ENCODE measurements at regions not wholly inside any gene's neighbourhood (a gene's known extent, or its start where the extent isn't known, plus 50 kb on each side); places are given as distances from the start of the nearest gene placed in this dataset.

DNA sequence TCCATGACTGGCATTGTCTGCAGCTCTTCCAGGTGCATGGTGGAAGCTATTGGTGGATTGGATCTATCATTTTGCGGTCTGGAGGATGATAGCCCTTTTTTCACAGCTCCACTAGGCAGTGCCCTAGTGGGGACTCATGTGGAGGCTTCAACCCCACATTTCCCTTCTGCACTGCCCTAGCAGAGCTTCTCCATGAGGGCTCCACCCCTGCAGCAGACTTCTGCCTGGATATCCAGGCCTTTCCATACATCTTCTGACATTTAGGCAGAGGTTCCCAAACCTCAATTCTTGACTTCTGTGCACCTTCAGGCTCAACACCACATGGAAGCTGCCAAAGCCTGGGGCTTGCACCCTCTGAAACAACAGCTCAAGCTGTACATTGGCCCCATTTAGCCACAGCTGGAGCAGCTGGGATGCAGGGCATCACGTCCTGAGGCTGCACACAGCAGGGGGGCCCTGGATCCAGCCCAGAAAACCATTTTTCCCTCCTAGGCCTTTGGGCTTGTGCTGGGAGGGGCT is 800.2 kb upstream of the MIR17HG start:
- BruUV-seq (replicated peaks), result no TSS peak
- no peaks in the 10 kb centered on the region for H3K79me2 ChIP-seq (ENCODE audit: low read depth)
- H3K27me3 ChIP-seq (ENCODE audit: insufficient read depth, low read depth), result no peaks in the 10 kb centered on the region
- intact Hi-C loops (cut with micrococcal nuclease; ENCODE audit: unreplicated experiment), result no loop called here
- H3K4me2 ChIP-seq, result no peak overlapping the region
- no peaks in the 10 kb centered on the region for H3F3A ChIP-seq (ENCODE audit: insufficient read depth, low read depth)
- no peaks in the 10 kb centered on the region for H3K9me2 ChIP-seq (ENCODE audit: insufficient read depth)
- H3K9me3 ChIP-seq (ENCODE audit: insufficient read depth, low read depth), result no peaks in the 10 kb centered on the region; the same call in 1 of the 2 replicates
- H3K4me3 ChIP-seq, result no peak overlapping the region
- ChIA-PET CTCF (no interaction called here), POLR2A (ENCODE audit: unreplicated experiment) (no interaction called here)
- H2AFZ ChIP-seq, result no peak overlapping the region
- H3K36me3 ChIP-seq (ENCODE audit: low read depth), result no peaks in the 10 kb centered on the region
- no peaks in the 10 kb centered on the region for H4K20me1 ChIP-seq (ENCODE audit: insufficient read depth)
- DNase-seq, result no peak
- TF ChIP-seq EZH2 (IDR thresholded peaks at IDR 0.05; ENCODE audit: low read depth), result no peak
- TF ChIP-seq, protein P1, sequence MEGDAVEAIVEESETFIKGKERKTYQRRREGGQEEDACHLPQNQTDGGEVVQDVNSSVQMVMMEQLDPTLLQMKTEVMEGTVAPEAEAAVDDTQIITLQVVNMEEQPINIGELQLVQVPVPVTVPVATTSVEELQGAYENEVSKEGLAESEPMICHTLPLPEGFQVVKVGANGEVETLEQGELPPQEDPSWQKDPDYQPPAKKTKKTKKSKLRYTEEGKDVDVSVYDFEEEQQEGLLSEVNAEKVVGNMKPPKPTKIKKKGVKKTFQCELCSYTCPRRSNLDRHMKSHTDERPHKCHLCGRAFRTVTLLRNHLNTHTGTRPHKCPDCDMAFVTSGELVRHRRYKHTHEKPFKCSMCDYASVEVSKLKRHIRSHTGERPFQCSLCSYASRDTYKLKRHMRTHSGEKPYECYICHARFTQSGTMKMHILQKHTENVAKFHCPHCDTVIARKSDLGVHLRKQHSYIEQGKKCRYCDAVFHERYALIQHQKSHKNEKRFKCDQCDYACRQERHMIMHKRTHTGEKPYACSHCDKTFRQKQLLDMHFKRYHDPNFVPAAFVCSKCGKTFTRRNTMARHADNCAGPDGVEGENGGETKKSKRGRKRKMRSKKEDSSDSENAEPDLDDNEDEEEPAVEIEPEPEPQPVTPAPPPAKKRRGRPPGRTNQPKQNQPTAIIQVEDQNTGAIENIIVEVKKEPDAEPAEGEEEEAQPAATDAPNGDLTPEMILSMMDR (conservative IDR thresholded peaks at IDR 0.05), result no peak
- no peak overlapping the region for H3K27ac ChIP-seq
- H3K4me1 ChIP-seq (replicated peaks; ENCODE audit: insufficient read depth), result peaks cover 5% of the 10 kb centered on the region; the same call in 1 of the 2 replicates

DNA sequence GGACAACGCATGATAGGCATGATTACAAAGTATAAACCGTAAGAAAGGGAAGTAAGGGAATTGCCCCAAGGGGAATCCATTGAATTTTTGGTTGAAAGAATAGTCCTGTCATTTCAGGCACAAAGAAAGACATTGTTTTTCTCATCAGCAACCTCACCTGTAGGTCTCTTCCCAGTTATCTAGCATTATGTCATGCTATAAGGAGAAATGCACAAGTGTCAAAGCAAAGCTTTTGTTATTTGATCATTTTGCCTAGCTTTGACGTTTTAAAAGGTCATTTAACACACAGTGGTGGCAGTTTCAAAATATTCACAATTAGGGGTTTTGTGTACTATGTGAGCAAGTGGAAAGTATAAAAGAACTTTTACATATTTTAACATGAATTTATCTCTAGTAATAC is 796.2 kb upstream of the MIR17HG start:
- H3K4me1 ChIP-seq (replicated peaks; ENCODE audit: insufficient read depth), result peaks cover 17% of the 10 kb centered on the region
- H3K9me2 ChIP-seq (ENCODE audit: insufficient read depth), result 0 out of 2 replicates have a peak, but pooled peaks cover 4% of the 10 kb centered on the region
- intact Hi-C loops (cut with micrococcal nuclease; ENCODE audit: unreplicated experiment), result no loop called here
- ChIA-PET POLR2A (ENCODE audit: unreplicated experiment) (no interaction called here), CTCF (no interaction called here)
- DNase-seq, result no peak
- TF ChIP-seq, protein P1 (conservative IDR thresholded peaks at IDR 0.05), result no peak
- TF ChIP-seq EZH2 (IDR thresholded peaks at IDR 0.05; ENCODE audit: low read depth), result no peak
- H3K79me2 ChIP-seq (ENCODE audit: low read depth), result no peaks in the 10 kb centered on the region
- H3K9me3 ChIP-seq (ENCODE audit: insufficient read depth, low read depth), result no peaks in the 10 kb centered on the region; the same call in 1 of the 2 replicates
- H4K20me1 ChIP-seq (ENCODE audit: insufficient read depth), result no peaks in the 10 kb centered on the region
- H3K4me3 ChIP-seq, result no peak overlapping the region
- no peaks in the 10 kb centered on the region for H3K27me3 ChIP-seq (ENCODE audit: insufficient read depth, low read depth)
- H3F3A ChIP-seq (ENCODE audit: insufficient read depth, low read depth), result no peaks in the 10 kb centered on the region
- no peak overlapping the region for H2AFZ ChIP-seq
- H3K36me3 ChIP-seq (ENCODE audit: low read depth), result no peaks in the 10 kb centered on the region
- no peak overlapping the region for H3K4me2 ChIP-seq
- H3K27ac ChIP-seq, result no peak overlapping the region
- no TSS peak for BruUV-seq (replicated peaks)

GRCh38 chr13:90552702-90553101 is 794.8 kb upstream of the MIR17HG start:
- Histone ChIP-seq H3K9me3 (ENCODE audit: insufficient read depth, low read depth) (no peaks in the 10 kb centered on the region; the same call in 1 of the 2 replicates), H2AFZ (no peak overlapping the region), H3K4me1 (replicated peaks; ENCODE audit: insufficient read depth) (peaks cover 17% of the 10 kb centered on the region), H3K79me2 (ENCODE audit: low read depth) (no peaks in the 10 kb centered on the region), H3K9me2 (ENCODE audit: insufficient read depth) (0 out of 2 replicates have a peak, but pooled peaks cover 4% of the 10 kb centered on the region), H3K27ac (no peak overlapping the region), H4K20me1 (ENCODE audit: insufficient read depth) (no peaks in the 10 kb centered on the region), H3K27me3 (ENCODE audit: insufficient read depth, low read depth) (no peaks in the 10 kb centered on the region), H3K36me3 (ENCODE audit: low read depth) (no peaks in the 10 kb centered on the region), H3K4me3 (no peak overlapping the region), H3K4me2 (peak overlapping the region; percentile 29), H3F3A (ENCODE audit: insufficient read depth, low read depth) (no peaks in the 10 kb centered on the region)
- POLR2A ChIA-PET (ENCODE audit: unreplicated experiment), result no interaction called here
- BruUV-seq (replicated peaks), result no TSS peak
- intact Hi-C loops (cut with micrococcal nuclease; ENCODE audit: unreplicated experiment), result no loop called here
- TF ChIP-seq, protein P1 (conservative IDR thresholded peaks at IDR 0.05), result no peak
- no peak for TF ChIP-seq EZH2 (IDR thresholded peaks at IDR 0.05; ENCODE audit: low read depth)
- CTCF ChIA-PET, result no interaction called here
- DNase-seq, result peak in 1 of 2 experiments; percentile 66
